HepG2 (cell line): ENCODE measurements at regions not wholly inside any gene's neighbourhood (a gene's known extent, or its start where the extent isn't known, plus 50 kb on each side); places are given as distances from the start of the nearest gene placed in this dataset.

Experiments
- ARNTL ChIP-seq: sonication (generic); formaldehyde crosslinking; IDR thresholded peaks from 2 replicates; pipeline ENCODE4 v1.4.0; 2020; ENCODE audit warnings: mild to moderate bottlenecking, missing genetic modification reagents
- DNMT3B ChIP-seq: conservative IDR thresholded peaks from 2 replicates; pipeline ENCODE4 v1.6.1; 2016; ENCODE audit warnings: missing biosample characterization, control low read depth
- GRHL1 ChIP-seq: sonication (generic); formaldehyde crosslinking; conservative IDR thresholded peaks from 2 replicates; pipeline ENCODE4 v1.8.0; 2022; ENCODE audit warnings: missing genetic modification reagents
- MXD3 ChIP-seq: IDR thresholded peaks from 2 replicates; pipeline ENCODE4 v1.6.1; 2016; ENCODE audit warnings: mild to moderate bottlenecking, missing biosample characterization, missing genetic modification reagents
- NFATC3 ChIP-seq: sonication (generic); formaldehyde crosslinking; IDR thresholded peaks from 2 replicates; pipeline ENCODE4 v1.5.1; 2020; ENCODE audit warnings: mild to moderate bottlenecking, missing genetic modification reagents
- PCBP1 ChIP-seq: fragments of 200-400 bp; formaldehyde crosslinking; IDR thresholded peaks from 2 replicates; pipeline ENCODE4 v1.6.1; 2017; ENCODE audit warnings: mild to moderate bottlenecking, low read depth, low read length, borderline replicate concordance
- RFX5 ChIP-seq: IDR thresholded peaks from 2 replicates; pipeline ENCODE4 v1.6.1; 2011; ENCODE audit warnings: low read depth, low read length, improper control_type of control experiment
- SPEN ChIP-seq: sonication (generic); formaldehyde crosslinking; IDR thresholded peaks from 2 replicates; pipeline ENCODE4 v1.5.1; 2020; ENCODE audit warnings: low read depth, mild to moderate bottlenecking, missing genetic modification reagents
- TP53 ChIP-seq: sonication (generic); formaldehyde crosslinking; conservative IDR thresholded peaks from 2 replicates; pipeline ENCODE4 v1.4.0; 2020; ENCODE audit warnings: missing genetic modification reagents
- ZBED4 ChIP-seq: sonication (generic); formaldehyde crosslinking; IDR thresholded peaks from 2 replicates; pipeline ENCODE4 v1.4.0; 2020; ENCODE audit warnings: missing genetic modification reagents, borderline replicate concordance
- ZBTB40 ChIP-seq, 2 experiments: fragments of 450-650 bp in 1 of 2; sonication (generic) in 1 of 2; formaldehyde crosslinking in 1 of 2; IDR thresholded peaks; 2 replicates each; pipeline versions ENCODE4 v1.6.1 to v1.8.0; 2016 to 2022; ENCODE audit warnings: antibody characterized with exemption in 1 of 2, mild to moderate bottlenecking in 1 of 2, missing genetic modification reagents in 1 of 2
- ZBTB7B ChIP-seq: sonication (generic); formaldehyde crosslinking; IDR thresholded peaks from 2 replicates; pipeline ENCODE4 v1.4.0; 2020; ENCODE audit warnings: missing genetic modification reagents

GRCh38 chr1:244969355-244970235 is 105.3 kb upstream of the HNRNPU start (continued):
- TF ChIP-seq ZBTB40 (IDR thresholded peaks at IDR 0.05) = no peak
- peak; percentile 76 for TF ChIP-seq ZBTB40 (CRISPR knock-in tag; IDR thresholded peaks at IDR 0.05)
- no peak for TF ChIP-seq GRHL1 (CRISPR knock-in tag)
- TF ChIP-seq PCBP1 = 0 out of 2 replicates have a peak, but pooled peaks have one; percentile 62
- TF ChIP-seq MXD3 = peak; percentile 63; the same call in 1 of the 2 replicates
- 0 out of 2 replicates have a peak, but pooled peaks have one; percentile 15 for TF ChIP-seq RFX5
- TF ChIP-seq TP53 (CRISPR knock-in tag) = no peak
- peak; percentile 72; the same call in 1 of the 2 replicates for TF ChIP-seq SPEN (CRISPR knock-in tag)
- peak; percentile 65; the same call in 1 of the 2 replicates for TF ChIP-seq ZBTB7B (CRISPR knock-in tag)
- TF ChIP-seq NFATC3 (CRISPR knock-in tag) = 0 out of 2 replicates have a peak, but pooled peaks have one; percentile 46
- 0 out of 2 replicates have a peak, but pooled peaks have one; percentile 7 for TF ChIP-seq ZBED4 (CRISPR knock-in tag)
- TF ChIP-seq DNMT3B (CRISPR knock-in tag) = peak; percentile 47; the same call in 1 of the 2 replicates
- TF ChIP-seq ARNTL (CRISPR knock-in tag) = peak; percentile 62; the same call in 1 of the 2 replicates
